HG02852 (cell line): ENCODE measurements at regions not wholly inside any gene's neighbourhood (a gene's known extent, or its start where the extent isn't known, plus 50 kb on each side); places are given as distances from the start of the nearest gene placed in this dataset.
"Not testable (repeated sequence)": the region's sequence is repeated elsewhere in the genome, so short reads cannot be mapped to it uniquely, and the experiment has no call there.

Experiments
- ATAC-seq: cut with Tn5 transposase; IDR thresholded peaks from one replicate; pipeline ENCODE4 v1.9.1; 2021; ENCODE audit warnings: mild to moderate bottlenecking, moderate library complexity; ENCODE audit not compliant: unreplicated experiment

DNA sequence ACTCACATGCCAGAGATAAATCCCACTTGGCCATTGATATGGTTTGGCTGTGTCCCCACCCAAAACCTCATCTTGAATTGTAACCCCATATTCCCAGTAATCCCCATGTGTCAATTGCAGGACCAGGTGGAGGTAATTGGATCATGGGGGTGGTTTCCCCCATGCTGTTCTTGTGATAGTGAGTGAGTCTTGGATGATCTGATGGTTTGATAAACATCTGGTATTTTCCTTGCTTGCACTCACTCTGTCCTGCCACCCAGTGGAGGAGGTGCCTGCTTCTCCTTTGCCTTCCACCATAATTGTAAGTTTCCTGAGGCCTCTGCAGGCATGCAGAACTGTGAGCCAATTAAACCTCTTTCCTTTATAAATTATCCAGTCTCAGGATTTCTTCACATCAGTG, 50.4 kb upstream of the B3GAT2 start:
- not testable (repeated sequence) for ATAC-seq

GRCh38 chr6:71011871-71012371, 55.1 kb upstream of the B3GAT2 start:
- no peak for ATAC-seq

DNA sequence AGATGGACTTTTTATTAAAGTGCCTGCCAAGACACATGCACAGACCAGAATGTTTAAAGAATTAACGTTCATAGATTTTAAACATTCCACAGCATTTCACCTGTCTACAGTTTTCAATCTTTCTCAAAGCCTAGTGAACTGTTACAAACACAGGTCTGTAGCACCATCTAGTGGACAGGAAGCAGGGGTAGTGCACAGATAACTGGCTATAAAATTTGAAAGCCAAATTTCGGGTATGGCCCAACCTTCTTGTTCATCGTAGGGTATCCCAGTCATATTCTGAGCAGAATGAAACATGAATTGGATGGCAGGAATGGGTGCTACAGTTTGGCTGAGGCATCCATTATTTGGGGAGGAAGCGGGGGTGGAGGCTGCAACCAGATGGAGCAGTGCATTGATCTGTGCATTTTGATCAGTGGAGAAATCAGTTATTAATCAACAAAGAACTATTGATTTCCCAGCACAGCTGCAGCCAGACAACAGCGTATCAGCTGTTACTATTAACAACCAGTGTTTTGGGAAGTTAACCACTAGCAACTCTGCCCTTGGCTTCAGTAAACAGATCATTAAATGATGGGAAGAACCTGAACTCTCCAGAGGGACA, 56.1 kb upstream of the B3GAT2 start:
- peak; percentile 91 for ATAC-seq

GRCh38 chr6:71015392-71015791, 58.5 kb upstream of the B3GAT2 start:
- ATAC-seq: no peak

- no peak for ATAC-seq
Observed at GRCh38 chr6:71028236-71028876, 71.5 kb upstream of the B3GAT2 start.

DNA sequence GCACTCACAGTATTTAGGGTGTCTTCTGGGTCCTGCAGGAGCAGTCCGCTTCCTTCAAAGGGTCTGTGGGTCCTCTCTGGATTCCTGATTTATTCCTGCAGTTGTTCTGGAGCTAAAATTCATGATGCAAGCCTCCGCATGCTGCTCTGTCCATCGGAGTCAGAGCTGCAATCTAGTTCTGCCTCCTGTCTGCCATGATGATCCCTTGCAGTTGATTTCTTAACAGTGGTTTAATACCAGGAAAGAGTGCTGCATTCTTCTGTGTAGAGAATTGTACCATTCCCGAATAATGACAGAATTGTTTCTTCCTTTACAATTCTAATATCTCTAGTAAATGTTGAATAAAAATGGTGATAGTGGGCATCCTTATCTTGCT, 72.0 kb upstream of the B3GAT2 start:
- ATAC-seq: no peak

- no peak for ATAC-seq
Observed at GRCh38 chr6:71029555-71029954, 72.7 kb upstream of the B3GAT2 start.

DNA sequence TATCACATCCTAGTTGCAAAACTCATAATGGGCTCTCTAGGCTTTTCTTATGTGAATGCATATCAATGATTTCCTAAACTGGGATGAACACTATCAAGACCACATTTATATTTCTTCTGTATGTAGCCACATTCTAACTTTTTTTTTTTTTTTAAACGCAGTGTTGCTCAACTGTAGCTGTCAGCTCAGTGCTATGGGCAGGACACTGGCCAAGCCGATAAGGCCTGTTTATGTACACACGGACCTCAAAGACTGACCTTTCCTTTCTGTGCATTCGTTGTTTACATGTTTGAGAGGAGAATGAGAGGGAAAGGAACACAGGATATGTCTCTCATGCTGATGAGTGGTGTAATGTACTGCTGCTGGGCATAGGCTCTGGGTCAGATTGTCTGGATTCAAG, 75.1 kb upstream of the B3GAT2 start:
- no peak for ATAC-seq

- no peak for ATAC-seq
Observed at GRCh38 chr6:71033171-71033570, 76.3 kb upstream of the B3GAT2 start.

DNA sequence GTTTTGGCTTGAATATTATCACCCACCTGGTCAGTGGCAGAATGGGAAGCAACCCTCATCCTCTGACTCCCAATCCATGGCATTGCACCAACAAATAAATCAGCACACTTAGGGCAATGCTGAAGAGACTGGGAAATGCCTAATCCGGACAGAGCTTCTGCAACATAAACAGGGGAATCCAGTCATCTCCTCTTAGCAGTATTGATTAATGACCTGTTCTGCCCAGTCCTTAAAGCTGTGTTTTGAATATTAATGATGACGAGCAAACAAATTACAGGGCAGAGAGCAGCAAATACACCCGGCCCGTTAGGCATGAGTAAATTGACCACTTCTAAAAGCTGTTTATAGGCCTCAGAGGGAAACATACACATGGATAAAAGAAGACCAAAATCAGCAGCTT, 77.0 kb upstream of the B3GAT2 start:
- no peak for ATAC-seq

- no peak for ATAC-seq
Observed at GRCh38 chr6:71034563-71035345, 77.9 kb upstream of the B3GAT2 start.

DNA sequence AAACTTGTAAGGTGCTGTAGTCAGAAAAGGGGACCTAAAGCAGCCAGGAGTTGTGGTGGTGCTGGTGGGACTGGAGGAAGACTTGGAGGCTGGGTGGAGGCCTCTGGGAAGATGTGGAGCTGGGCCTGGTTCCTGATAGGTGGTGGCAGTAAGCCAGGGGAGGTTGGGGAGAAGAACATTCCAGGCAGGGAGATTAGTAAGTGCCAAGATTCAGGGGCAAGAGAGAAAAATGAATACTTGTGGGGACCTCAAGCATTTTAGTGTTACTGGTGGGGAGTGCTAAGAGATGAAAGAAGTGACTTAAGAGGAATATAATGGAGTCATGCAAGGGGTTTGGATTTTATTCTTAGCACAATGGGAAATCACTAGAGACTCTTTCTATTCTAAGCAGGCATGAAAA, 79.0 kb upstream of the B3GAT2 start:
- ATAC-seq: no peak

DNA sequence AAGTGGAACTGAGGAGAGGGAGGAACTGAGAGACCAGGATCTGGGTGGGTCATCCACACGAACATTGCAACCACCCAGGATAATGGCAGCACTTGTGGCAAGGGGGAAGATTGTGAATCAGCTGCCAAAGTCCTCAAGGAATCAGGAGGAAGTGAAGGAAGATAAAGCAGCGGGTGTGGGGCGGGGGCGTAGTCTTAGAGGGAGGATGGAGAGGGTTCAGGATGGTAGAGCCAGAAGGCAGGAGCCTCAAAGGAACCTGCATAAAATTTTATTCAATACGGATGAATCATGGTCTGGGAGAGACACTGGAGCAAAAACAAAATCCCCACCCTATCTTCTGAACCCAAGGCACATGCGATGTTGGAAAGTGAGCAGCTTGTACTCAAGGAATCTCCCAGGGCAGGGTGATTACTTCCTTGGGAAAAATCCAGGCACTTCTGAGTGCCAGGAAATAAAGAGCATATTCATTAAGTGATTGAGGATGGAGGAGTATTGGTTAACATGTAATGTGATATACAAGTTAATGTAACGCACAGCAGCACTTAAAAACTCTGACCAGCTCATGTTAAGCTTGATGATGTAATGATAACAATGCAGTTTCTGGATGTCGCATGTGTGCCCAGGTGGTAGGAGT, 82.0 kb upstream of the B3GAT2 start:
- no peak for ATAC-seq

DNA sequence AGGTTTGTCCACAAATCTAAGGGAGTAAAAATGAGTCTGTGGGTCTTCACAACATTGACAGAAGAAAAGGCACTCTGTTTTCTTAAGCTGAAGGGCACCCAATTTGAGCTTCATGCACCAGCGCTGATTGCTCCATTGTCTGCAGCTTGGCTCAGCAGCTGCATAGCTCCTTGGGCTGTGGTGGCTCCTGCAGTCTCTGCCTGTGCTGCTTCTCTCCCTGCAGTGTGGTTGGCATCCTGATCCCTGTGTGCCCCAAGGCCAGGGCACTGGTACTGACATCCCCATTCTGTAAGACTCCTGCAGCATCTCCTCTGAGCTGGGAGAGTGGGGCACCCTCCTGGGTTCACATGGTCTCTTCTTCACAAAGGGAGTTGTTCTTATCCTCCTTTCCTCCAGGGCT, 83.2 kb upstream of the B3GAT2 start:
- no peak for ATAC-seq

- no peak for ATAC-seq
Observed at GRCh38 chr6:71040841-71041240, 84.0 kb upstream of the B3GAT2 start.

DNA sequence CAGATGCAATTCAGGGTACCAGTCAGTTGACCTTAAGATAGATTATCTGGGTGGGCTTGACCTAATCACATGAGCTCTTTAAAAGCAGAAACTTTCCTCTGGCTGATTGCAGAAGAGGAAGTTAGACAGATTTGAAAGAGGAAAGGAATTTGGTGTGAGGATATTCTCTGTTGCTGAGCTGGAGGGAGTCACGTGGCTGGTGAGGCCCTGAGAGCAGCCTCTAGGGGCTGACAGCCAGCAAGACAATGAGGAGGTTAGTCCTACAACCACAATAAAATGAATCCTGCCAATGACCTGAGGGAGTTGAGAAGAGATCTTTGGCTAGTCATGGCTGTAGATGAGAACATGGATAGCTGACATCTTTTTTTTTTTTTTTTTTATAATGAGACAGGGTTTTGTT, 87.0 kb upstream of the B3GAT2 start:
- no peak for ATAC-seq

- no peak for ATAC-seq
Observed at GRCh38 chr6:71044753-71045152, 87.9 kb upstream of the B3GAT2 start.

DNA sequence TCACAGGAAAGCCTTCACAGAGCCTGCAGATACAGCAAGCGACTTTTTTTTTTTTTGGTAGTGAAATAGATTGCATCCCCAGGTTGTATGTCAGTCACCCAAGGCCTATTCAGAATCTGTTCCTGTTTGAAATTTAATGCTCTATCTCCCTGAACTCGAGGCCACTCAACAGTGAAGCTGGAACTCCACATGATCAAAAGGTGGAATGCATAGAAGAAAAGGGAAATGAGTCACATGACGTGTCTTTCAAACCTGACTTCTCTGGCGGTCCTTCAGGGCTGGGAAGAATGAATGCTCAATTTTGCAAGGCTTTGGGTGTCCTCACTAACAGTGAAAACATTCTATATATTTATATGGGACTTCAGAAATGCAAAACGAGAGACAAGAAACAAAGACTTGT, 88.4 kb upstream of the B3GAT2 start:
- ATAC-seq: no peak

GRCh38 chr6:71047417-71047816, 90.6 kb upstream of the B3GAT2 start:
- no peak for ATAC-seq

DNA sequence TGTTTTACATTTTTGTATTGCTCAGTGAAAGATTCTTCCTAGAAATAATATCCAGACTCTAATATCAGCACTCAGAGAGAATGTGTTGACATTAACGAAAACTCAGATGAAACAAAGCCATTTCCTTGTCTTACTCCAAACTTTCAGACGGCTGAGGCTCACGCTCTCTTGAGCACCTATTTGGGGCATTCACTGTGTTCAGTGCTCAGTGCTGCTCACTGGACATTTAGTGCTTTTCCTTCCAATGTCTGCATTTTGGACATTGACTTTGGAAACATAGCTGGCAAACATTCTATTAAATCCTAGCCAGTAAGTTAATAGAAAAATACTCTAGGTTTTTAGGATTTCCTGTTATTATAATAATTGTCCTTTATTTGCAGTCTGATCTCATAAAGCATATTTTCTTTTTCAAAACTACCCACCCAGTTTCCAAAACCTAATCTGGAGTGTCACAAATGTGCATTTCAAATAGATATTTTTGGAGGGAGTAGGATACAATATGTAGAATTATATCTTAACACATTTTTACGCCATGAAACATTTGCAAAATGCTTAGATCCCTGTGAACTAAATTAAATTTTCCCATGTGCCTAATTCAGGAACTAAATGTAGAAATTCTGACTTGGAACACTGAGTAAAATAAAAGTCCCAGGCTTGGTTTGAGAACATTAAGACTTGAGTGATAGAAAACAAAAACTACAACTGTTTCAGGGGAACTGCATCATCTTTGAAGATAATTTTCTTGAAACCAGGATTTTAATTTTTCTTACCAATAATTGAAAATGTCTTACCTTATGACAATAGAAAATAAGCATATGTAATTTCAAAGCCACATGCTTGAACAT, 91.7 kb upstream of the B3GAT2 start:
- no peak for ATAC-seq
